ENCODE measurements at regions not wholly inside any gene's neighbourhood (a gene's known extent, or its start where the extent isn't known, plus 50 kb on each side); places are given as distances from the start of the nearest gene placed in this dataset.
"Not testable (repeated sequence)": the region's sequence is repeated elsewhere in the genome, so short reads cannot be mapped to it uniquely, and the experiment has no call there.

- no peak for DNase-seq (ENCODE audit: low spot score)
Observed at GRCh38 chr3:27661797-27662196, 60.3 kb downstream of the EOMES start.

- peak; percentile 59 for DNase-seq (ENCODE audit: low spot score)
Observed at GRCh38 chr3:27659279-27660021, 62.7 kb downstream of the EOMES start.

- peak; percentile 9 for DNase-seq (ENCODE audit: low spot score)
Observed at GRCh38 chr3:27658741-27659140, 63.4 kb downstream of the EOMES start.

- DNase-seq (ENCODE audit: low spot score): no peak
Observed at GRCh38 chr3:27657871-27658270, 64.3 kb downstream of the EOMES start.

GRCh38 chr3:27657404-27657803 lies 64.7 kb downstream of the EOMES start:
- no peak for DNase-seq (ENCODE audit: low spot score)

GRCh38 chr3:27656790-27657189 lies 65.3 kb downstream of the EOMES start:
- DNase-seq (ENCODE audit: low spot score): no peak

GRCh38 chr3:27655547-27655946 lies 66.6 kb downstream of the EOMES start:
- no peak for DNase-seq (ENCODE audit: low spot score)

- no peak for DNase-seq (ENCODE audit: low spot score)
Observed at GRCh38 chr3:27653803-27654558, 68.1 kb downstream of the EOMES start.

- no peak for DNase-seq (ENCODE audit: low spot score)
Observed at GRCh38 chr3:27649277-27649676, 72.8 kb downstream of the EOMES start.

- DNase-seq (ENCODE audit: low spot score): no peak
Observed at GRCh38 chr3:27646896-27647295, 75.2 kb downstream of the EOMES start.

- peak; percentile 19 for DNase-seq (ENCODE audit: low spot score)
Observed at GRCh38 chr3:27644941-27645340, 77.2 kb downstream of the EOMES start.

- peak; percentile 29 for DNase-seq (ENCODE audit: low spot score)
Observed at GRCh38 chr3:27643355-27643754, 78.8 kb downstream of the EOMES start.

- DNase-seq (ENCODE audit: low spot score): no peak
Observed at GRCh38 chr3:27642796-27643195, 79.3 kb downstream of the EOMES start.

GRCh38 chr3:27641888-27642601 lies 80.1 kb downstream of the EOMES start:
- DNase-seq (ENCODE audit: low spot score): no peak

GRCh38 chr3:27641271-27641800 lies 80.8 kb downstream of the EOMES start:
- no peak for DNase-seq (ENCODE audit: low spot score)

GRCh38 chr3:27639271-27639670 lies 82.9 kb downstream of the EOMES start:
- DNase-seq (ENCODE audit: low spot score): no peak

GRCh38 chr3:27638594-27638993 lies 83.5 kb downstream of the EOMES start:
- no peak for DNase-seq (ENCODE audit: low spot score)

GRCh38 chr3:27637346-27637995 lies 84.7 kb downstream of the EOMES start:
- DNase-seq (ENCODE audit: low spot score): no peak

GRCh38 chr3:27635006-27635405 lies 87.1 kb downstream of the EOMES start:
- DNase-seq (ENCODE audit: low spot score): not testable (repeated sequence)

- DNase-seq (ENCODE audit: low spot score): peak; percentile 57
Observed at GRCh38 chr3:27633224-27633545, 88.9 kb downstream of the EOMES start.

- peak; percentile 61 for DNase-seq (ENCODE audit: low spot score)
Observed at GRCh38 chr3:27632431-27633223, 89.5 kb downstream of the EOMES start.

Measured in GM03348 (cell line).